ENCODE measurements at regions not wholly inside any gene's neighbourhood (a gene's known extent, or its start where the extent isn't known, plus 50 kb on each side); places are given as distances from the start of the nearest gene placed in this dataset.

DNA sequence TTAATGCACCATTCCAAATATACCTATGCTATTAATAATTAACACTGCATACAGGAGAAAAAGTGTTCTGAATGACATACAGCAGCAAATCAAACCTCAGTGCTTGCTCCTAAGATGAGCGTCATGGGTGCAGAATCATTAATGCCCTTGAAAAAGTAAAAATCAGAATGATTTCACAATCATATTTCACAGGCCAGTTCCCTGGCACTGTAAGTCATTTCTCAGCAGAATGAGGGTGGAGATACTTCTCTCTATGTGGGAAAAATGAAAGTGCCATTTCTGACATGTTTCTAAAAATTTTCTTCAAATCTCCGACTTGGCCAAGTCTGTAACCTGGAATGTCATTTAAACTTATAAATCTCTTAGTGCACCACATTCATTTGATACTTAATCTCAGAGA is 549.8 kb upstream of the AGTR1 start:
- no peak for ATAC-seq
- DNase-seq (ENCODE audit: missing footprints) = no peak
- intact Hi-C loops (cut with DNase I) = no loop called here

DNA sequence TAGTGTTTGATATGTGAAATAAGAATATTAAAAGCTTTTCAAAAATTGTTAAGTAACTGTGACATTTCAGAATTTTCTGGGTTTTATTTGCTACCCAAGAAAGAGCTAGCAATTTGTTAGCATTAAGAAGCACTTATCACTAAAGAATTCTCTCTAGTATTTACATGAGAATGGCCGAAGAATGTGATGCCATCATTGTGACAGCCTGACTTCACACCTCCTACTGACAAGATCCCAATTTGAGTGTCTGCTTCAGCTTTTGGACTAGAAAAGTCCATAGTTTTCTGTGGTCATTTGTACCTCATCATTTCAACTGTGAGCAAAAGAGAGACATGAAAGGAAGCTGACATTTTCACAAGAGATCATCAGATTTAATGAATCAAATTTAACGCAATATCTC is 548.1 kb upstream of the AGTR1 start:
- intact Hi-C loops (cut with DNase I) = no loop called here
- no peak for ATAC-seq
- DNase-seq (ENCODE audit: missing footprints) = no peak

DNA sequence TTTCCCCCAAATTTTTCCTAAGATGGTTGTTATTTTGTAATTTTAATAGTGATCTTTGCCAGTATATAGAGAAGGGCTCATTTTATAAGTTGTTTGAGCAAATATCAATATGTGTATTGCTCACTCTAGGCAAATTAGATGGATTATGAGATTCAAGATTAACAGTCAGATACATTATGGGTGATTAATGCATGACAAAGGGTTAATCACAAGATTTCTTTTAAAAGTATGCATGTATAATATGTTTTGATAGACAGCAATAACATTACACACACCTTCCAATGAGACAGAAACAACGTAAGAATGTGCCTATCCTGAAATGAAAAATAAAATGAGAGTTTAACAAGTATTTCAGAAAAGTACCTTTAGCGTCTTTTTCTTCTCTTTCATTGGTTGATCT is 547.6 kb upstream of the AGTR1 start:
- intact Hi-C loops (cut with DNase I) = no loop called here
- ATAC-seq = no peak
- no peak for DNase-seq (ENCODE audit: missing footprints)

DNA sequence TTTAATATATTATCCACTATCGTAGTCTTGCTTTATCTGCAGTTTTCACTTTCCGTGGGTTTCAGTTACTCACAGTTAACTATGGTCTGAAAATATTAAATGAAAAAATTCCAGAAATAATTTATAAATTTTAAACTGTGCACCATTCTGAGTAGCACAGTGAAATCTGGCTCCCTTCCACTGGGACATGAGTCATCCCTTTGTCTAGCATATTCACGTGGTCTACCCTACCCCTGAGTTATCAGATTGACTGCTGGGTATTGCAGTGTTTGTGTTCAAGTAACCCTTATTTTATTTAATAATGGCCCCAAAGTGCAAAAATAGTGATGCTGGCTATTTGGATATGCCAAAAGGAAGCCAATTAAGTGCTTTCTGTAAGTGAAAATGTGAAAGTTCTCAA is 539.5 kb upstream of the AGTR1 start:
- DNase-seq (ENCODE audit: missing footprints) (no peak), ATAC-seq (no peak)
- intact Hi-C loops (cut with DNase I) = no loop called here

DNA sequence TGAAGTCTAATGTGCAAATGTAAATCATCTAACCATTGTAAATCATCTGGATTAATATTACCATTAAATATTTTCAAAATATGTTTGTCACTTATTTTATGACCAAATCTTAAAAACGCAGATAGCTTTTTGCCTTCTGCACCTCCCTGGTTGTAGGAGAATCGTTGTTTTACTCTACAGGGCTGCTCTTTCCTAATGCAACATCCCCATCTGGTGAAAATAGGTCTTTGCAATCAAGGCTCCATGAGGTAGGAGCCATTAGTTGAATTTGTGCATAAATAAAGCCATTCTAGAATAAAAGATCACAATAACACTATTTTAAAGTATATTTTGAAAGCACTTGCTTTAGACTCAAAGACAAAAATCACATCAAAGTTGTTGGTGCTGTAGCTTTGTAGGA is 535.6 kb upstream of the AGTR1 start:
- DNase-seq (ENCODE audit: missing footprints) (no peak), ATAC-seq (no peak)
- intact Hi-C loops (cut with DNase I) = no loop called here

DNA sequence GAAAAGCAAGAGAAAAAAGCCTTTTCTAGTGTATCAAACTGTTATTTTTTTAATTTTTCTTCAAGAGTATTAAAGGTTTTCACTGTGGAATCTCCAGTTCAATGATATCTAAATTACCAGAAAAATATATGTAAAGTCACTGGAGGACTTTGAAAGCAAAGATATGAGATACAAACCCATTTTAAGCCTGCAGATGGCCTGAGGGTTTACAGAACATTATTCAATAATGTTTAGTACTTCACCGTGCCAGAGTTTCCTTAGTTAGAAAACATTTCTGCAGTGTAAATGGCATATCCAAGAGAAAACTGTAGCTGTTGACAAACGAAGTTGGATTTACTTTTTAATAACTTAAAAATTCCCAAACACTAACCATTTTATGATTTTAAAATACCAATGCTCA is 529.4 kb upstream of the AGTR1 start:
- ATAC-seq (no peak), DNase-seq (ENCODE audit: missing footprints) (no peak)
- intact Hi-C loops (cut with DNase I) = no loop called here

DNA sequence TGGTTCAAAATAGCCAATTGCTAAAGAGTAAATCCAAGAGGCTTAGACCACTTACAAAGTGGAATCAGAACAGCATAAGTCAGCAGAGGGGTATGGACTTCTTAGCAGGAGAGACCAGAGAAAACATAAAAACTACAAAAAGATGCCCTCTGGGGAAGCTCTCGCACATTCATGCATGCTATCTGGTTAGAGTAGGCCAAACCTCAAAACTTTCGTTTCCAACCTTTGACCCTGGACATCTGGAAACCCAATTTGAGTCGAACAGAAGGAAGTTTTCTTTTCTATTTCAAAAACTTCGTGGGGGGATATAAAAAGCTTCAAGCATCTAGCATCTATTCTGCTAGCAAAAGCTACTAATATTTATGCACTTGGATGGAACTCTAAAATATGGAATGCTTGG is 523.9 kb upstream of the AGTR1 start:
- intact Hi-C loops (cut with DNase I) = no loop called here
- DNase-seq (ENCODE audit: missing footprints) = no peak
- ATAC-seq = no peak

DNA sequence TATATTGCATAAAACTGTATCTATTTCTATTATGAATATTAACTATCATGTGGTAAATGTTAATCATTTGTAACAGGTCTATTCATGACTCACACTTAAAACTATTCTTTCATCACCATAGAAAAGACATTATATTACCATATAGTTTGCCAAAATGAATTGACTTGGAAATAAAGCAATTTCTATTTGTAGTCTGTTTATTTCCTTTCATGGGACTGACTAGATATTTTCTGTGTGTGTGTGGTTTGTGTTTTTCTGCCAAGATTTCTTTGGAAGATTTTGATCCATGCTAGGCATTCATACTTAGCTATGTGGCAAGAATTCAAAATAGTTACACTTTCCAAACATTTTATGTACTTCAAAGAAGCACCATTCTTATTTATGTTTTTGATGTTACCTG is 522.5 kb upstream of the AGTR1 start:
- ATAC-seq (no peak), DNase-seq (ENCODE audit: missing footprints) (no peak)
- intact Hi-C loops (cut with DNase I) = no loop called here

DNA sequence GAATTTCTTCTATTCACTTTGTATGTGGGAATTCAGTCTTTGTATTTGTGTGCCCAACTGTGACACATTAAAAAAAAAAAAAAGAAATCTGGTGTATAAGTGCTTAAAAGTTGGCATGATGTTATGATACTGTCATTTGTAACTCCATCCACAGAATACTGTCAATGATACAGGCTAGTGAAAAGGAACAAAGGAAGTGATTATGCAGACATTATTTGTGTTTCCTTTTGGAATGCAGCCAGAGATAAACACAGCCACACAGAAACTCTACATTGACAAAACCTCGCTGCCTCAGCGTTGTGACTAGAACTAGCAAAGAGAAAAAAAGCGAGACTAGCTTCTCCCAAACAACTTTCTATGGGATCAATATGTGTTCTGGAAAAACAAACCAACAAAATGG is 519.2 kb upstream of the AGTR1 start:
- ATAC-seq (no peak), DNase-seq (ENCODE audit: missing footprints) (no peak)
- intact Hi-C loops (cut with DNase I) = no loop called here

DNA sequence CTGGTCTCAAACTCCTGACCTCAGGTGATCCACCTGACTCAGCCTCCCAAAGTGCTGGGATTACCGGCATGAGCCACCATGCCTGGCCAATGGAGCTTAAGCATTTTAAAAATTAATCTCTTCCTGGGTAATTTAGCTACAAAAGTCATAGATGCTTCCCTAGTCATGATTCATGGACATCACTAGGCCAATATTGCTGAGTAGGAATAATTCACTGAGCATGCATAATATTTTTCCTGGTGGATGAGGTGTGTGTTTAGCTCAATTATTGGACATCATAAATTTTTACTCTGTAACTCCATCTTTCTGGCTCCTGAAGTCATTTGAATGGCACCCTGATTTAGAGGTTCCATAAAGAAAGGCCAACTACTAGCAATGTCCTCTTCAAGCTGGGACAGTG is 512.9 kb upstream of the AGTR1 start:
- DNase-seq (ENCODE audit: missing footprints) = no peak
- intact Hi-C loops (cut with DNase I) = no loop called here
- ATAC-seq = no peak

DNA sequence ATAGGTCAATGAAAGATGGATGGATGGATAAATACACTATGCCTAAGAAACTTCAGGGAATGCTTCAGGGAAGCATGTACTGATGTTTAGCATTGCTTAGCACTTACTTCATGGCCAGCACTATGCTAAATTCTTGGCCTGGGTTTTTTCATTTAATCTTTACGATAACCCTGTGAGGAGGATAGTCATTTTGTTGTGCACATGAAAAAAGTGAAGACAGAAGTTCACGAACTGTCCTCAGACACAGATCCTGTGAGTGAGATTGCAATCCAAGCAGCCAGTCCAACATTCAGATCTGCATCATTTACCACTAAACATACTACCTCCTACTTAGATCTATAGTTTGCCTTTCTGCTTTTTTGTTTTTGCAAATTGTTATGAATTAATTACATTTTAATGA is 510.8 kb upstream of the AGTR1 start:
- ATAC-seq = no peak
- DNase-seq (ENCODE audit: missing footprints) = no peak
- intact Hi-C loops (cut with DNase I) = no loop called here

DNA sequence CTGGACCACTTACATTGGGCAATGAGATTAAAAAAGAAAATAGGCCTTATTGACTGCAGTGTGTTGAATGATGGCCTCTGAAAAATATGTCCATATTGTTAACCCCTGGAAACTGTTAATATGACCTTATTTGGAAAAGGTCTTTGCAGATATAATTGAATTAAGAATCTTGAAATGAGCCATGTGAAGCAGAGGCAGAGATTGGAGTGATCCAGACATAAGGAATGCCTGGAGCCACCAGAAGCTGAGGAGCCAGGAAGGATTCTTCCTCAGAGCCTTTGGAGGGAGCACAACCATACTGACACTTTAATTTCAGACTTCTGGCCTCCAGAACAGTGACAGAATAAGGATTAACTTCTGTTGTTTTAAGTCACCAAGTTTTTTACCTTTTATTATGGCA is 510.4 kb upstream of the AGTR1 start:
- intact Hi-C loops (cut with DNase I) = no loop called here

DNA sequence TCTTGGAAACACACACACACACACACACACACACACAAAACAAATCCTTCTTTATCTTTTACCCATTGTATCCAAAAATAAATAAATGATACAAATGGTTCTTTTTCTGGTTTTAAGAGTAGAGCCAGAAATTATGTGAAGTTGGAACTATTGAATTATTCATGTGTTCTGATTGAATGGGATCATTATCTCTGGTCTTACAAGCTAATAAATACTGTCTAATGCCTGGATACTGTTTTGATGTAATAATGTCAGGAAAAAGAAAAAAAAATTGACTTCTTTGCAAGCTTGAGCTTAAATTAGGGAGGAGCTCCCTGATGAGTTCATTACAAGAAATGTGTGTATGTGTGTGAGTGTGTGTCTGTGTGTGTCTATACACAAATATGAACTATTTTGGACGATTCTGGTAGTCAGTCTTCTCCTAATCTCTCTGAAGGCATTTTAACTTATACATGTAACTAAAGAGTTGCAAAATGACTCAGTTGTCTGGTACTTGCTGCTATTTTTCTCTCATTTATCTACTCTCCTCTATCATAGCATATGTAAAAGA is 507.2 kb upstream of the AGTR1 start:
- intact Hi-C loops (cut with DNase I) = no loop called here
- DNase-seq (ENCODE audit: missing footprints) = no peak
- no peak for ATAC-seq

More for the DNA sequence above, 510.4 kb upstream of the AGTR1 start:
- ATAC-seq (no peak), DNase-seq (ENCODE audit: missing footprints) (no peak)

DNA sequence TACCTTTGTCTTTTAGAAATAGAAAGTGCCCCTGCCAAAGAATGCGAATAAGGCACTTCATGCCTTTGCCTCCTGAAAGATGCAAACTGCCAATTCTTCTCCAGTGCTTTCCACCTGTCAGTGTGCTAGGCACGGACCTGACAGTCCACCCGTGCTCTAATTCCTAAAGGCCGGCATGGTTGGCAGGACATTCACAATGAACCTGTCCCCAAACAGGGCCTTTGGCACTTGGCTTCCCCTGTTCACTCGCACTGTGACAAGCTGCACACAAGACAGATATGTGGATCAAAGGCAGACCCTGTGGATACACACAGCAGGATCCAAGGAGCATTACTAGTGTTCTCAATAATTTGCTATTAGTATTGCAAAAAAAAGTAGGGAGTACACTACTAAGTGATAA is 505.7 kb upstream of the AGTR1 start:
- intact Hi-C loops (cut with DNase I) = no loop called here
- no peak for DNase-seq (ENCODE audit: missing footprints)

DNA sequence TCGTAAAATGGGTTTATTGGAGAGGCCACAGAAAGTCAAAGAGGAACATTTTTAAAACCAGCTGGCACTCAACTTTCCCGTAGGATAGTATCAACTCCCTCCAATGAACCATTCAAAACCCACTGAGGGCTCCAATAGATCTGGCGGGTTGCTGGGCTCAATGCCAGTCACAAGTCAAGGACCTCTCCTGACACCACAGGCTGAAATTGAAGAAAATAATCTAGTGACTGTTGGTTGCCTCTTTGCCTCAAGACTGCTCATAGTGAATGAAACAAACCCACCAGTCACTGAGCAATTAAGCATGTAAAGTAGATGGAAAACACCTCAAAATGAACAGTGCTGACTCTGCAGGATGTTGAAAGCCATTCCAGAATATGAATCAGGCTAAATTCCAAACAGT is 500.6 kb upstream of the AGTR1 start:
- no peak for DNase-seq (ENCODE audit: missing footprints)
- no peak for ATAC-seq
- intact Hi-C loops (cut with DNase I) = no loop called here

More for the DNA sequence above, 505.7 kb upstream of the AGTR1 start:
- no peak for ATAC-seq

DNA sequence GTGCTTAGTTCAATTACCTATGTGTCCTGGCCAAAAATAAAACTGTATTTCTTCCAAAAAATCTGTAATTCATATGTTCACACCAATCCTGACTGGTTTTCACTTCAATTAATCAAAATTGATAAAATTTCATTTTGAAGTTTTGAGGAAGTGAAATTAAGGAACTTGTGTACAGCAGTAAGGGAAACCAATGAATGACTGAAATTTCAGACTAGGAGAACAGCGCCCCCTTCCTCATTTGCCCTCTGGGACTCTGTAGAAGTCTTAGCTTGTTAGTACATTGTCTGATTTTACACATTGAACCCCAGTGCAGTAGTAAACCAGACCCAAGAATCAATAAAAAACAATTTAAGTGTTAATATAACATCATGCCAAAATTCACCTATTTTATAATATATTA is 495.3 kb upstream of the AGTR1 start:
- ATAC-seq = no peak
- no peak for DNase-seq (ENCODE audit: missing footprints)
- intact Hi-C loops (cut with DNase I) = no loop called here

DNA sequence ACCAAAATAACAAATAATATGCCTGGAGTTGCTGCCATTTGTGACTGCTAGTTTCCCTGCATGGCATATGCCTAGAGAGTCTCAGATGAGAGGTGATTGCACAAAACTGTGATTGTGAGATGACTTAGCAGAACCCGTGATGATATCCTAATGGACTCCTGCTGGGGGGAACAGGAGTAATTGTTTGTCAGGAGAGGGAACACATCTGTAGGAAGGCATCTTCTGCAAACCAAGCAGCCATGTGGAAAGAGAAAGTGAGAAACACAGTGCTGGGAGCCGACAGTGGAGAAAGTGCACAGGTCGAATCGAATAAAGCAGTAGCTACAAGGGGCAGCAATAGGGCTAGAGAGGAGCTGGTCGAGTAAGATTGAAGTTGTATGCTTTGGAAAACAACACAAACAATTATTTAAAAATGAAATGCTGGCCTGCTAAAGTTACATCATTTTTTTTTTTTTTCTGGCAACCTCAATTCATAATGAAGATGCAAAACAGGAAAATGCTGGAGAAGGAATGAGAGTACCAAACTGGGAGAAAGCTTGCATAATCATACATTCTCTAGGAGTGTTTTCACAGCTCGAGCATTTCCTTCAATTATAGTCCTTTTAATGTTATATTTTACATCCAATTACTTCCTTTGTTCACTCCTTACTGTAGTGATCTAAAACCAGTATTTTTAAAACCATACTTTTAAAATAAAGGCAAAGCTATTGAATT is 494.2 kb upstream of the AGTR1 start:
- no peak for DNase-seq (ENCODE audit: missing footprints)
- intact Hi-C loops (cut with DNase I) = no loop called here

DNA sequence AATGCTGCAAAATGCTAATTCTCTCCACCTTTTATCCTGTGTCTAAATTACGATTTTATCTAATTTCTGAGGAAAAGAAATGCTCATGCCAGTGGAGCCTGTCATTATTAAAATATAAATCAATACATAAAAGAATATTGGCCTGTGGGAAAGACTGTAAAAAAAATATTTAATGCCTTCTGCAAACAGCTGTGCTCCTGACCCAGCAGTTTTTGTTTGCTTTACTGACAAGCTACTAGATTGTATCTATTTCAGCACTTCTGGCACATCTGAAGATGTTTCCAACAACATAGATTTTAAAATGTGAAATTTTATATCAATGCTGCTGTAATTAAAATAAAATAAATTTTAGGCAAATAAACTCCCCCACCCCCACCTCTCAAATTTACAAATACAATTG is 493.6 kb upstream of the AGTR1 start:
- no peak for DNase-seq (ENCODE audit: missing footprints)
- no peak for ATAC-seq
- intact Hi-C loops (cut with DNase I) = no loop called here

More for the DNA sequence above, 494.2 kb upstream of the AGTR1 start:
- no peak for ATAC-seq

DNA sequence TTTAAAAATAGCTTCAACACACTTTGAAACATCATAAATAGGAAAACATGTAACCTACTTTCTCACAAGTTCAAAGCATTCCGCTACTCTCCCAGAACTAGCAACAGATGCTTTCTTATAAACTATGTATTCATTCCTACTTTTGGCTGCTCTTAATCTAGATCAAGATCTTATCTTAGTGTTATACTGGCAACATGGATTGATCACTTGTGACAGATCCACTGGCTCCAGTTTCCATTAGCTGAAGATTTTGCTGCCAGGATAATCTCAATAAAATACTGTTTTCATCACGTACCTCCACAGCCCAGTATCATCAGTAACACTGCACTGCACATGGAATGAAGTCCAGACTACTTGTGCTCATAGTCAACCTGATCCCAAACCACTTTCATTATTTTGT is 491.7 kb upstream of the AGTR1 start:
- intact Hi-C loops (cut with DNase I) = no loop called here
- DNase-seq (ENCODE audit: missing footprints) = no peak
- no peak for ATAC-seq

DNA sequence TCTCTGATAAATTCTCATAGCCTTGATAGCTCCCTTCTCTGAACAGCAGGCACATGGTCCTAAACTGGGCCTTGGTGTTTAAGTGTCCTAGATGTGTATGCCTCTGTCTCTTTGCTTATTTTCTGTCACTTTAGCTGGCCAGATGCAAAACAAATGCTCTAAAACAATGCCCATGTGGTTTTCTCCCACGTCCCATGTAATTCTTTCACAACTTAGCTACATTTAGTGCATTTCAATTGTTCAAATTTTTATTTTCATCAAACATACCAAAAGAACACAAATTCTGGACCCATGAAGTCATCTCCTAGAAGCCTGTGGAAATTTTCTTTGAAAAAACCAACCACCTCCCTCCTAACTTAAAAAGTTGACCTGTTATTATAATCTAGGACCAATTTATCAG is 491.3 kb upstream of the AGTR1 start:
- intact Hi-C loops (cut with DNase I) = no loop called here
- ATAC-seq (no peak), DNase-seq (ENCODE audit: missing footprints) (no peak)

DNA sequence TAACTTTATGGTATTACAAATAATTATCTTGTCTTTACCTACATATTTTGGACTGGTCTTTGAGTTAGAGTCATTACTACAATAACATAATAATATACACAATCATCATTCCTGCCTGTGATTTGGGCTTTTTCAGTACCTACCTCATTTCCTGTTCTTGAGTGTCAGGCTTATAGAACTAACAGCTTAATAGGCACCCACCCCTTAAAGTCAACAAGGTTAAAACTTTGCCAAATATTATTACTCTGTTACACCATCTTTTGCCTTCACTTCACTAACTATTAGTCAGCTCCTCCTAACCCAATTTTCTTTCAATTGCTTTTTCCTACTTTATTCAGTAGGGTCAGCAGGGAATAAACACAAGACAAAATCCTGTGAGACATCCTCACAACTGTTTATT is 488.7 kb upstream of the AGTR1 start:
- intact Hi-C loops (cut with DNase I) = no loop called here
- DNase-seq (ENCODE audit: missing footprints) = no peak
- no peak for ATAC-seq
